BJ (cell line): ENCODE measurements at regions not wholly inside any gene's neighbourhood (a gene's known extent, or its start where the extent isn't known, plus 50 kb on each side); places are given as distances from the start of the nearest gene placed in this dataset.
"Not testable (repeated sequence)": the region's sequence is repeated elsewhere in the genome, so short reads cannot be mapped to it uniquely, and the experiment has no call there.

Experiments used
- CTCF ChIA-PET: fragments of 350-600 bp; formaldehyde crosslinking; extraction: SDS; loops from one replicate; lab custom pipeline; 2021; ENCODE audit warnings: antibody characterized with exemption, inconsistent platforms; lab: Yijun Ruan, JAX
- POLR2A ChIA-PET: fragments of 300-600 bp; sonication (Branson Sonifier 250); formaldehyde crosslinking; extraction: SDS; loops from one replicate; lab custom pipeline; 2021; ENCODE audit warnings: antibody characterized with exemption; lab: Charles Lee
- DNase-seq: peaks from one replicate; pipeline ENCODE4 v3.0.0-alpha.2; 2011; ENCODE audit warnings: low read depth
- H3K27me3 ChIP-seq: 2 replicates; pipeline ENCODE4 v1.6.0; 2011; ENCODE audit warnings: low read length; ENCODE audit not compliant: control insufficient read depth, insufficient read depth
- H3K36me3 ChIP-seq: 2 replicates; pipeline ENCODE4 v1.5.1; 2011; ENCODE audit warnings: low read length; ENCODE audit not compliant: control insufficient read depth, insufficient read depth
- H3K4me3 ChIP-seq: 2 replicates; pipeline ENCODE4 v1.5.1; 2011; ENCODE audit warnings: low read depth, mild to moderate bottlenecking, control low read depth, low read length
- CTCF ChIP-seq: IDR thresholded peaks from 2 replicates; pipeline ENCODE4 v1.5.1; 2011; ENCODE audit warnings: low read depth, mild to moderate bottlenecking, control low read depth, inconsistent platforms, low read length, moderate library complexity; ENCODE audit not compliant: insufficient read depth

- TF ChIP-seq CTCF: no peak
- no peak for DNase-seq
- ChIA-PET CTCF (no interaction called here), POLR2A (no interaction called here)
- no peaks in the 10 kb centered on the region for H3K27me3 ChIP-seq
- no peak overlapping the region for H3K4me3 ChIP-seq
- no peaks in the 10 kb centered on the region for H3K36me3 ChIP-seq
Observed at GRCh38 chr5:174457141-174457678, 267.2 kb upstream of the MSX2 start.

- H3K36me3 ChIP-seq: no peaks in the 10 kb centered on the region
- H3K4me3 ChIP-seq: no peak overlapping the region
- no peaks in the 10 kb centered on the region for H3K27me3 ChIP-seq
- DNase-seq: no peak
- TF ChIP-seq CTCF: no peak
- ChIA-PET POLR2A (no interaction called here), CTCF (no interaction called here)
Observed at GRCh38 chr5:174459071-174459702, 265.2 kb upstream of the MSX2 start.

- POLR2A ChIA-PET: no interaction called here
- H3K36me3 ChIP-seq: no peaks in the 10 kb centered on the region
- no peaks in the 10 kb centered on the region for H3K27me3 ChIP-seq
- CTCF ChIA-PET: no interaction called here
- DNase-seq: no peak
- H3K4me3 ChIP-seq: no peak overlapping the region
- TF ChIP-seq CTCF: no peak
Observed at GRCh38 chr5:174459832-174460448, 264.4 kb upstream of the MSX2 start.

GRCh38 chr5:174462129-174462528, 262.3 kb upstream of the MSX2 start:
- Histone ChIP-seq H3K36me3 (no peaks in the 10 kb centered on the region), H3K4me3 (no peak overlapping the region), H3K27me3 (no peaks in the 10 kb centered on the region)
- ChIA-PET POLR2A (no interaction called here), CTCF (no interaction called here)
- DNase-seq: no peak
- TF ChIP-seq CTCF: no peak

- CTCF ChIA-PET: no interaction called here
- DNase-seq: no peak
- Histone ChIP-seq H3K27me3 (no peaks in the 10 kb centered on the region), H3K36me3 (no peaks in the 10 kb centered on the region), H3K4me3 (no peak overlapping the region)
- TF ChIP-seq CTCF: no peak
- POLR2A ChIA-PET: no interaction called here
Observed at GRCh38 chr5:174464504-174465165, 259.7 kb upstream of the MSX2 start.

- CTCF ChIA-PET, H3K27me3 ChIP-seq, POLR2A ChIA-PET, DNase-seq, H3K4me3 ChIP-seq, H3K36me3 ChIP-seq: not testable (repeated sequence)
Observed at GRCh38 chr5:174471528-174471927, 252.9 kb upstream of the MSX2 start.
